Epithelial cell of prostate (primary cell): ENCODE measurements at regions not wholly inside any gene's neighbourhood (a gene's known extent, or its start where the extent isn't known, plus 50 kb on each side); places are given as distances from the start of the nearest gene placed in this dataset.

ENCODE experiments used
- DNase-seq: peaks from one replicate; pipeline ENCODE4 v3.0.0-alpha.2; 2011; ENCODE audit warnings: low read depth, low spot score
- H3K27ac ChIP-seq: fragments of 450-650 bp; 2 replicates; pipeline ENCODE4 v1.5.1; 2017; ENCODE audit warnings: mild to moderate bottlenecking

DNA sequence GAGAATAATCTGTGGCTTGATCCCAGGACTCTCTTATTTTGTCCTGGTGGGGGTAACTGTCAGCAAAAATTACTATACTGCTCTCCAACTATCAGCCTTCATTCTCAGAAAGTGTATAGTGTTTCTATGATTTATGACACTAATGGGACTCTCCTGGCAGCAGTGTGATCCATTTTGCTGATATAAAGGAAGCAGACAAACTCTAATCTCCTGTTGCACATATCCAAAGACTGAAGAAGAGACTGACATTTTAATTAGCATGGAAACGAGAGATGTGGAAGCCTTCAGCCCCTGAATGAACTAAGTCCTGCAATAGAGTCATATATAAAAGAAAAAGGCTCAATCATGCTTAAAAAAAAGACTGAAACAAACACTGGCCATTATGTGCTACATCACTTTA is 127.8 kb upstream of the SSTR1 start:
- H3K27ac ChIP-seq = peak overlapping the region; percentile 70
- DNase-seq = no peak

DNA sequence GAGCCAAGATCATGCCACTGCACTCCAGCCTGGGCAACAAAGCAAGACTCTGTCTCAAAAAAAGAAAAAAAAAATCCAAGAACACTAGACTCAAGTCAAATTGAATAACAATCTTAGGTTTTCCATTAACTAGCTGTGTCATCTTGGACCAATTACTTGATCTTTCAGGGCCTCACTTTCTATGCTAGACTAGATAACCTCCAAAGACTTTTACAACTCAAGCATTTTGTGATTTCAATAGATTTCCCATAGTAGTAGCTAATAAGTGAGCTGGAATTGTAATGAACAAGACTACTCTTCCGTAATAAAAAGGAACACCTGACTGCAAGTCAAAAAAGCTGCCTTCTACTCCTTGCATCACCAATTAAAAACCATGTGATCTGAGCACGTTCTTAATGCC is 127.0 kb upstream of the SSTR1 start:
- H3K27ac ChIP-seq = no peak overlapping the region
- no peak for DNase-seq

DNA sequence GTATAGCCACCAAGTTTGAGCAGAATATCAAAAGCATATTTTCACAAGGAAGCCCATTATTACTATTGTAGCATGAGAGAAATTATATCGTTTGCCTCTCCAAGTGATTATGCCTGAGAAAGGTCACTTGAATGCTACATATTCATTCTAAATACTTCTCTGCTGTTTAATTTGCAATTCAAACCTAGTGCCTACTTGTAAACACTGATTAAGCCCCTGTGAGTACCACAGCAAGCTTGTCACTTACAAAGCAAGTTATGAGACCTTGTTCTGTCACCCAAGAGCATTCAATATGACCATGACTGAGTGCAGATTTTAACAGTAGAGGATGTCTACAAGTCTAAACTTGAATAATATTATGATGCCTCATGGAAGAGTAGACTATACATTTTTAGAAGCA is 124.7 kb upstream of the SSTR1 start:
- DNase-seq = no peak
- H3K27ac ChIP-seq = no peak overlapping the region

DNA sequence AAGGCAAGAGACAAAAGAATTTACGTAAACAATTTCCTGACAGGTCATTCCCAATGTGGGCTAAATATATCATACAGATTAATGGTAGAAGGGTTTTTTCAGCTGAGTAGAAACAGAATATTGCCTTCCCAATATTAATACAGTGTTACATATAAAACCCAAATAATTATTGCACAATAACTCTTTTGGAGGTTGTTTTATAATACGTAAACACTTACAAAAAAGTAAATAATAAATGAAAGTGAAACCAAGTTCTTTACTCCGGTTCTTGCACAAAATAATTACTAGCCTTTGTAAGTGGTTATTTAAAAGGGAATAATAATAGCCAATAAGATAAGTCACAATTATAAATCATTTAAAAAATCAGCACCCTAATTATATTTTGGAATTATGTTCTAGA is 118.6 kb upstream of the SSTR1 start:
- DNase-seq = no peak
- no peak overlapping the region for H3K27ac ChIP-seq

DNA sequence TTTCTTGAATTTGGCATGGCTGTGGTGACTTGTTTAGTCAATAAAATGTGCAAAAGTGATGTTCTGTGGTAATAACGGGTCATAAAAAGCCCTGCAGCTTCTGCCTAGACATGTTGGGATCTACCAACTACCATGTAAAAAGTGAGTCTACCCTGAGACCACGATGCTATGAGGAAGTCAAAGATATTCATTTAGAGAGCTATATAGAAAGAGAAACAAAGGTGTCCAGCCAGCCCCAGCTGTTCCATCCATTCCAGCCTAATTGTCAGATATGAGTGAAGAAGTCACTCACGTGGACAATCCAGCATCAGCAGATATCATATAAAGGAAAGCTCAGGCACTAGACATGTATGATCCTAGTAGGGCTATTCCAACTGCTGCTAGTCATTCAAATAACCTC is 117.2 kb upstream of the SSTR1 start:
- no peak for DNase-seq
- H3K27ac ChIP-seq = no peak overlapping the region

DNA sequence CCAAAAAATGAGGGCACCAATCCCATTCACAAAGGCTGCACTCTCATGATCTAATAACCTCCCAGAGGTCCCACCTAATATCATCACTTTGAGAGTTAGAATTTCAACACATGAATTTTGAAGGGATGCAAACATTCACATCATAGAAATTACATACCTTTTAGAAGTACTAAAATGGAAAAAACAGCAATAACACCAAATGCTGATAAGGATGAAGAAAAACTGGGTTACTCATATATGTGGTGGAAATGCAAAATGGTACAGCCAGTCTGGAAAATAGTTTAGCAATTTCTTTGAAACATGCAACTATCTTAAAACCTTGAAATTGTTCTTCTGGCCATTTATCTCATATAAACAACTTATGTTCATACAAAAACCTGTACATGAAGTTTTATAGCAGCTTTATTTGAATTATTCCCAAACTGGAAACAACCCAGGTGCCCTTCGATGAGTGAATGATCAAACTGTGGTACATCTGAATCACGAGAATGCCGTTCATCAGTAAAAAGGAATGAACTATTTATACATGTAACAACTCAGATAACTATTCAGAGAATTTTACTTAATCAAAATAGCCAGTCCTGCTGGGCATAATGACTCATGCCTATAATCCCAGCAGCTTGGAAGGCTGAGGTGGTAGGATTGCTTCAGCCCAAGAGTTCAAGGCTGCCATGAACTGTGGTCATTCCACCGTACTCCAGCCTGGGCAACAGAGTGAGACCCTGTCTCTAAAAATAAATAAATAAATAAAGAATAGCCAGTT is 109.4 kb upstream of the SSTR1 start:
- DNase-seq = peak; percentile 22
- no peak overlapping the region for H3K27ac ChIP-seq

DNA sequence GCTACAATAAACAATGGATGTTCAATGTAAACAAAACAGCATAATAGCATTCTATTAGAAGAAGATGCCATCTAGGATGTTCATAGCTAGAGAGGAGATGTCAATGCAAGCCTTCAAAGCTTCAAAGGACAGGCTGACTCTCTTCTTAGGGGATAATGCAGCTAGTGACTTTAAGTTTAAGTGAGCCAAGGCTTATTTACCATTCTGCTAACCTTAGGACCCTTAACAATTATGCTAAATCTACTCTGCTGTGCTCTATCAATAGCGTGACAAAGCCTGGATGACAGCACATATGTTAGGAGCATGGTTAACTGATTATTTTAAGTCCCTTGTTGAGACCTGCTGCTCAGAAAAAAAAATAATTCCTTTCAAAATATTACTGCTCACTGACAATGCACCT is 106.0 kb upstream of the SSTR1 start:
- no peak for DNase-seq
- H3K27ac ChIP-seq = no peak overlapping the region

DNA sequence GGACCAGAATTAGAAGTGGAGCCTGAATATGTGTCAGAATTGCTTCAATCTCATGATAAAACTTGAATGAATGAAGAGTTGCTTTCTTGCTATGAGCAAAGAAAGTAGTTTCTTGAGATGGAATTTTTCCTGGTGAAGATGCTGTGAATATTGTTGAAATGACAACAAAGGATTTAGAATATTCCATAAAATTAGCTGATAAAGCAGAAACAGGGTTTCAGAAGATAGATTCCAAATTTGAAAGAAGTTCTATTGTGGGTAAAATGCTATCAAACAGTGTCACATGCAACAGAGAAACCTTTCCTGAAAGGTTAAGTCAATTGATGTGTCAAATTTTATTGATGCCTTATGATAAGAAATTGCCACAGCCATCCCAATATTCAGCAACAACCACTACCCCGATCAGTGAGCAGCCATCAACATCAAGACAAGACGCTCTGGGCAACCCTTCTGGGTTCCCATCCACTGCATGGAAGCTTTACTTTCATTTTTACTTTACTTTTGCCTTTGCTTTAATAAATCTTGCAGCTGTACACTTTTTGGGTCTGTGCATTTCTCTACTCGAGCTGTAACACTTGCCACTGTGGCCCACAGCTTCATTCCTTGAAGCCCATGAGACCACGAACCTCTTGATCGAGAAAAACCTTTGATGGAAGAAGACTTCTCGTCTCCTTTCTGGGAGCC is 104.0 kb upstream of the SSTR1 start:
- no peak for DNase-seq
- H3K27ac ChIP-seq = no peak overlapping the region

DNA sequence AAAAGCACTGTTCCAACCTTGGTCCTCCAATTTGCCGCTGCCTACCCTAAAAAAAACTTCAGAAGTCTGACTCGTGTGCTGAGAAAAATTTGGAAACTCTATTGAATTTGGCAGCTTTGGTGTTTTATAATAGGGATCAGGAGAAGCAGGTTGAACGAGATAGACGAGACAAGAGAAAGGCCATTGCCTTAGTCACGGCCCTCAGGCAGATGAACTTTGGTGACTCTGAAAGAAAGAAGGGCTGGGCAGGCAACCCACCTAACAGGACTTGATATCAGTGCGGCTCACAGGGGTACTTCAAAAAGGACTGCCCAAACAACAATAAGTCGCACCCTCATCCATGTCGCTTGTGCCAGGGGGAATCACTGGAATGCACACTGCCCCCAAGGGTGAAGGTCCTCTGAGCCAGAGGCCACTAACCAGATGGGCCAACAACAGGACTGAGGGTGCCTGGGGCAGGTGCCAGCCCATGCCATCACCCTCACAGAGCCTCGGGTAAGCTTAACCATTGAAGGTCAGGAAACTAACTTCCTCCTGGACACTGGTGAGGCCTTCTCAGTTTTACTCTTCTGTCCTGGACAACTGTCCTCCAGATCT is 102.5 kb upstream of the SSTR1 start:
- H3K27ac ChIP-seq = no peak overlapping the region
- DNase-seq = no peak

DNA sequence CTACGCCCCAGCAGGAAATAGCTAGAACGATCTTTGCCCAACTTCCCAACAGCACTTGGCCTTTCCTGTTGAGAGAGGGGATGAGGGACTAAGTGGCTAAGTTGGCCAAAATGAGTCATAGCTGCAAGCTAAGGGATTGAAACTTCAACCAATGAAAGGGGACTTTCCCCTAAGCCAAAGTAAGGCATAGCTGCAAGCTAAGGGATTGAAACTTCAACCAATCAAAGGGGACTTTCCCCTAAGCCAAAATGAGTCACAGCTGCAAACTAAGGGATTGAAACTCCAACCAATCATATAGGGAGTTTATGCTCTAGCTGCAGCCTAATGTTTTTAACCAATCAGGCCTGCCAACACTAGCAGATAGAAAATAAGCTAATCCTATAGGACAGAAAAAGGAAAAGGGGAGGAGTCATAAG is 100.5 kb upstream of the SSTR1 start:
- no peak for DNase-seq

DNA sequence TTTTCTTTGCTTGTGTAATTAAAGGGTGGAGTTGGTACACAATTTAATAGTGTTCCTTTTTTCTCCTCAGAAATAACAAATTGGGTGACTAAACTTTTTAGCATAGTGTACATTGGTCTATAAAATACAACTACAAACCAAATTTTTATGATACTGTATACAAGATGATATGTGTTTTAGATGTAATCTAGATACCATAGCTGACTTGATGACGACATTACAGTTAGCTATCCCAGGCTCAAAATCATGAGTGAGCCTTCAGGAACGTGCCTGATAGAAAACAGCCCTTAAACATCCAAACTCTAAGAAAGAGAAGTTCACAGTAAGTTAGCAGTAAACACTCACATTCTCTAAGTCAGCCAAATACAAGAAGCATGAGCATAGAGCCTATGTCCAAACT is 99.0 kb upstream of the SSTR1 start:
- no peak overlapping the region for H3K27ac ChIP-seq
- no peak for DNase-seq

More for the DNA sequence above, 100.5 kb upstream of the SSTR1 start:
- no peak overlapping the region for H3K27ac ChIP-seq

DNA sequence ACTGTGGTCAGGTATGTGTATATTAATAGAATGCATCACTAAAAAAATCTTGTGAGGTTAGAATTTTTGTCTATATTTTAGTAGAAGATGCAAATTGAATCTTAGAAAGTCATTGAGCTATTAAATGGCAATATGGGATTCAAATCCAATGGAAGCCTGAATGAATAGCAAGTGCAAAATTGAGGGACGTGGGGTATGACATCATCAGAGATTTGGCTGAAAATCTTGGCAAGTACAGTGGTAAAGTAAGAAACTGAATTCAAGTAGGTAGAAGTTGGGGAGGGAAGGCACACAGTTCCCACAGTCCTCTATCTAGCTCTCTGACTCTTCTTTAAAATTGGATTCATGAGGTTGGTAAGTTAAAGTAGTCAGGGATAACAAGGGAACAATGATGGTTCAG is 97.4 kb upstream of the SSTR1 start:
- H3K27ac ChIP-seq = no peak overlapping the region

DNA sequence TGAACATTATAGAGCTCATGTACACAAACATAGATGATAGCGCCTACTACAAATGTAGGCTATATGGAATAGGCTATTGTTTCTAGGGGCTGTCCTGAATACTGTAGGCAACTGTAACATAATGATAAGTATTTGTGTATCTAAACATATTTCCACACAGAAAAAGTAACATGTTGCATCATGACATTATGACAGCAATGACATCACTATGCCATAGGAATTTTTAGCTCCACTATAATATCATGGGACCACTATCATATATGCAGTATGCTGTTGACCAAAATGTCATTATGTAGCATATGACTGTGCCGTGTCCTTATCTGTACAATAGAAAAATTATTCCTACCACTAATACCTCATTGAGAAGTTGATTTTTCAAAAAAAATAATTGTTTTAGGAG is 96.7 kb upstream of the SSTR1 start:
- no peak for DNase-seq
- H3K27ac ChIP-seq = no peak overlapping the region

More for the DNA sequence above, 97.4 kb upstream of the SSTR1 start:
- no peak for DNase-seq

DNA sequence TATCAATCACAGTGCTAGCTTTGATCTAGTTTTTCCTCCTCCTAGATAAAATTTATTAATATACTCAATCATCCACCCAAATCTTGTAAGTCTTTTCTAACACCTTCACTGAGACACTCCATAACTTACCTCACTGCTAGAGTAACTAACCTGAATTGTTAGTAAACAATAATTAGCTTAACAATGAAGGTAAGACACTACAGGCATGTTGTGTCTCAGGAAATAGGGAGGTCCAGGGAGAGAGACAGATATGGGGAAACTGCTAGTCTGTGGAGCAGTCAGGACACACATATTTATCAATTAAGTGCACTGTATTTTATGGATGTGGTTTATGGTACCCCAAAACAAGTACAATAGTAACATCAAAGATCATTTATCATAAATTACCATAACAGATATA is 94.2 kb upstream of the SSTR1 start:
- no peak overlapping the region for H3K27ac ChIP-seq
- DNase-seq = no peak

DNA sequence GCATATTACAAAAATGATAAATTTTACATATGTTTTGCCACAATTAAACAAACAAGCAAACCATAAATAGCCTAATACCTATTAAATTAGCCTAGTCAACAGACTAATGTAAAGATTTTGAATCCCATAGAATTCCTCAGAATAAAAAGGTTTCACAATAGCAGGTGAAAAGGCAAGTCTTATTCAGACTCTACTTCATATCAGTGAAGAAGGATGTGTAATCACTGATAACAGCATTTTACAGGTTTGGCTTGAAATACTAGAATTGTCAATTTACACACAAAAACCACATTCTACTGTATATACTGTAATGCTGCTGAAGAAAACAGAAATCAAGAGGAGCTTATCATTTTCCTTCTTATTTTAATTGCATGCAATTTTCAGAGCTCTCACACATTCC is 90.8 kb upstream of the SSTR1 start:
- no peak for DNase-seq
- H3K27ac ChIP-seq = no peak overlapping the region

DNA sequence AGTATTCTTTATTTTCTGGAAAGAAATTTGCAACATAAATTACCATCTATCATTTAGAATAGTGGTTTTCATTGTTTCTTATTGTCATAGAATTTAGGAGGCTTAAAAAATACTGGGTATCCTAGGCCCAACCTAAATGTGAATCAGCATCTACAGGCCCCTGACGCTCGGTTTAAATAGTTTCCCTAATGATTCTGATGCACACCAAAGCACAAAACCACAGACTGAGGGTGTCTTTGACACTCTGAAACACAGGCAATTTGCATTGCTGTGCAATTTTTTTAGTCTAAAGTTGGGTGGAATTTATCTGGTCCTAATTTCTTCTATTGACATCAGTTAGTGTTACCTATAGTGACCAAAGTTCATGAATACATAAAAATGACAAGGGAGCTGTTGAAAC is 87.6 kb upstream of the SSTR1 start:
- no peak overlapping the region for H3K27ac ChIP-seq
- DNase-seq = no peak

DNA sequence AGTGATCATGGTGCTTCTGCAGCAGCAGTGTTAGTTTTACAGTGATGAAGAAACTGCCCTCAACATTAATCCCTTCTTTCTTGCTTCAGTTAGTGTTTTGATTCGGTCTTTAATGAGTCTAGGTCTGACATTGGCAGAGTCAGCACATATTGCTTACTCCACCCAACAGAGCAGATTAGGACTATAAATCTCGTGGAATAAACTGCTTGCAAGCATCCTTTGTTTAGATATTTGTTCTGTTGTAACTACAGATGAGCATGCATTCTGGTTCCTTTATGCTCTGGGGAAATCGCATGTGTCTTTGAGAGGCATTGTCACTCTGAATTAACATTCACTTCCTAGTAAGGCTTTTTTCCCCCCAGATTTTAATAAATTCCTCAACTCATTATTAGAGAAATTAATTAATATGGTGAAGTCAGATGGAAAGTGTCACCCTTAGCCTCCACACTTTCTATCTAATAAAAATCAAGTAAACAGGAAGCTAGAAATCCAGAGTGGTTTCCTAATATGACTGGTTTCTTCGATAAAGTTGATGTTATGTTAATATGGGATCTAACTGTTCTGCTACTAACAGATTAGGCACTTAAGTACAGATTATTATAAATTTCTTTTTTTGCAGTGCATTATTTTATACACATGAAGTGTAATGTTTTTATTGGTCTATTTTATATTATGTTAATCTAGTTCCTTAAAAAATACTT is 86.2 kb upstream of the SSTR1 start:
- H3K27ac ChIP-seq = no peak overlapping the region
- DNase-seq = no peak

DNA sequence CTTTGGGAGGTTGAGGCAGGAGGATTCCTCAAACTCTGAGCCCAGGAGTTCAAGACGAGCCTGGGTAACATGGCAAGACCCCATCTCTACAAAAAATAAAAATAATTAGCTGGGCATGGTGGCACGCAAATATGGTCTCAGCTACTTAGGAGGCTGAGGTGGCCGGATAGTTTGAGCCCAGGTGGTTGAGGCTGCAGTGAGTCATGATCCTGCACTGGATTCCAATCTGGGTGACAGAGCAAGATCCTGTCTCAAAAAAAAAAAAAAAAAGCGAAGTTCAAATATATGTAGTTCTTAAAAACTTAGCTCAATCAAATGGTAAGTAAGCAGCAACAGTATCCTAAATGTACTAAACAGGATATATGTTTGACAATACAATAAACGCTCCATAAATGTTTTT is 85.5 kb upstream of the SSTR1 start:
- DNase-seq = no peak

DNA sequence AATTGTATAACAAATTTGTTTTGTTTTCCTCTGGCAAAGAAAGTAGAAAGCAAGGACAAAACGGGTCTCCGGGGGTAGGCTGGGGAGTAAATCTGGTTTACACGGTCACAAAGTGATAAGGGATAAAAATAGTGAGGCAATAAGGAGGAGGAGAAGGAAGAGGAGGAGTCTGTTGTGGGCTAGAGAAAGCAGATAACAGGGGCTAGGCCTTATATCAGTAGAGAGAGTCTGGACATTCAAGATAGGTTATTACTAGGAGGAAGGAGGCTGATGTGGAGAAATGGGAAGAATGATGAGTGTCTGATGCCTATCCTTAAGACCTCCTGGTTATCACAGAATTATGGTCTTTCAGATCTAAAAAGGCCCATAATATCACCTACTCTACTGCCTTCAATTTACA is 83.2 kb upstream of the SSTR1 start:
- no peak for DNase-seq

More for the DNA sequence above, 85.5 kb upstream of the SSTR1 start:
- H3K27ac ChIP-seq = no peak overlapping the region

DNA sequence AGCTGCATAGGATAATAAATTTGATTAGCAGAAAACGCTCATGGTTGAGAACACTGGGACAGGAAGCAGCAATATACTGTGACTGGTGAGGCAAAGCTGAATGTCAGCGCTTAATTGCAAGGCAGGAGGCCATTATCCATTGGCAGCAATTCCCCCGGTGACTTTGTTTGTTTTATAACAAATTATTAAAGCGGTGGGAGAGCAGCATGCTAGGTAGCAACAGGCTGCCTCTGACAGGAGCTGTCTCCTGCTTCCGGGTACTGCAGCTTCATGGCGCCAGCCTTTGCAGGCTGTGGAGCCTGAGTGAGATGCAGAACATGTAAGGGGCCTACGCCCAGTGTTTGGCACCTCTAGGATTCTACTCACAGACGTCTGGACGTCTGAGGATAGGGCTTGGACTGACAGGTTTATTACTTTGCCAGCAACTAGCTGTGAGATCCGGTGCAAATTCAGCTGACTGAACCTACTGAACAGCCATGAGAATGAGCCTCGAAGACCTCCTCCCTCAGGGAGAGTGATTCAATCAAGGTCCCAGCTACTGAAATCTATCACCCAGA is 82.1 kb upstream of the SSTR1 start:
- DNase-seq = no peak
- H3K27ac ChIP-seq = no peak overlapping the region

More for the DNA sequence above, 83.2 kb upstream of the SSTR1 start:
- no peak overlapping the region for H3K27ac ChIP-seq

DNA sequence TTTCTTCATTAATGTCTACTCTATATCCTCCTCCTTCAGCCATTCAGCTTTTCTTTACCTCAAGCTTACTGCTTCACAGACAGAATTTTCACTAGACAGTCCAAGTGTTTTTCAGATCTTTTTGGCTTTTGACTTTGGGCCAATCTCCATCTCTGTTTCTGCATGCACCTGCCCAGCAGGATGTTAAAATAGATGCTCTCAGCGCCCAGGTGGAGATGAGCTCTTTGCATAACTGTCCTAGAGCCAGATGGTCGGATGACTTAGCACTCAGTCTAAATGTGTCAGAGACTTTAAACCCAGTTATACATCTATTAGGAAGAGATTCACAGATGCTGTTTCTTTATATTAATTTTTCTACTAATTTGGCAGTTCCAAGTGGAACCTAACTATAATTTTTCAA is 80.3 kb upstream of the SSTR1 start:
- no peak overlapping the region for H3K27ac ChIP-seq
- no peak for DNase-seq
